ENCODE measurements at regions not wholly inside any gene's neighbourhood (a gene's known extent, or its start where the extent isn't known, plus 50 kb on each side); places are given as distances from the start of the nearest gene placed in this dataset.

DNA sequence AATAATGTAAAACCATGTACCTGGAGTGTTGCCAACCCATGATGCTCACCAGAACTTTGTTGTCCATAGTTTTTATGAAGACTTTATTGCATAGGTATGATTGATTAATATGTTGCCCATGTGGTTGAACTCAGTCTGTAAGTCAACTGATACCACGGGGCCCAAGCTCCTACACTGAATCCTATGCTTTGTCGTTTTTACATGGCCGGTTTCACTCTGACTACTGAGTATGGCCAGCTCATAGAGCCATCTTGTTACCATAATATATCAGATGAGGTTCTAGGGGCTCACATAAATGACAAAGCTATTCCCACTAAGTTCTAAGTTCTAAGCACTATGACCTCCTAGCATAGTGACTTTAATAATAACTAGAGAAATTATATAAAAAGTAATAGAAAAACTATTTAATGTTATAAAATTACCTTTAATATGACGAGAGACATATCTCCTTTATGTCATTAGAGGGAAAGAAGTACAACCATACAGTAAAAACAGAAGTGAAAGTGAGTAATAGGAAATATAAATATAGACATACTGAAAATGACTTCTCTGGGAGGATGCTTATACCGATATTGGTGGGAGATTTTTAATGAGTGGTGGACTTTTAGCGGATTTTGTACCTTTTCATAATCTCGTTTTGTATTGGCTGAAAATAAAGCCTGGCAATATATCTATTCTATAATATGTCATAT is 983.4 kb upstream of the PRMT6 start:
- DNase-seq: no peak
- H3K4me1 Mint-ChIP-seq: no peaks in the 10 kb centered on the region
- H3K27ac Mint-ChIP-seq: no peak overlapping the region
- no peak for TF ChIP-seq CTCF (IDR thresholded peaks at IDR 0.05)
- no peaks in the 10 kb centered on the region for H3K36me3 Mint-ChIP-seq (ENCODE audit: low read depth)
- H3K4me3 Mint-ChIP-seq: no peak overlapping the region
- H3K27me3 Mint-ChIP-seq (ENCODE audit: low read depth, poor library complexity): no peaks in the 10 kb centered on the region
- no peaks in the 10 kb centered on the region for H3K9me3 Mint-ChIP-seq

DNA sequence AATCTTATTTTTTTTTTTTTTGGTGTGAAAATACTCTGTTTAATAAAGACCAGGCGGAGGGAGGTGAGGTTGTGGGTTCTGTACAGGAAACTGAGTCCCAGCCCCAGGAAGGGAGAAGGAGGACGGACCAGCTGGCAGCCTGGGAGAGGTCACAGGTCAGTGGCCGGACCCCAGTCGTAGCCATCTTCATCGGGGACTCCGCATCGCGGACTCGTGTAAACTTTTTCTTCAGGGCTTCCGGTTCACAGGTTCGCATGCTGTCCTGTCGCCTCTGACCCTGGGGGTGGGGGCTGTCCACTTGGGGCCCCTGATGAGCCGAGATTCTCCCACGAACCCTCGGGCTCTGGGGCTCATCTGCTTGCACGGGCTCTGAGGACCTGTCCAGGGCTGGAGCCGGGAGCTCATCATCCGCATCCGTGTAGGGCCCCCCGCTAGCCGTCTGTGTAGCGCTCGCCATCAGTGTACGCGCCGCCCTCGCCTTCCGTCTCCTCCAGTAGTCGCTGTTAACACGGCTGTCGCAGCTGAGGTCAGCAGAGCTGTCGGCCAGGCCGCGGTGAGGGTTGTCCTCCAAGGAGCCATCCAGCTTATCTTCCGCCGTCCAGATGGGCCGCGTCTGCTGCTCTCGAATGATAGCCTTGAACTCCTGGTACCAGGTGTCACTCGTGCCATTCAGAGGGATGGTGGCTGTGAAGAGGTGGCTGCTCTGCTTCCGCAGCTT is 975.7 kb upstream of the PRMT6 start:
- no peak for TF ChIP-seq CTCF (IDR thresholded peaks at IDR 0.05)
- no peak for DNase-seq

GRCh38 chr1:106111044-106111443 is 945.4 kb upstream of the PRMT6 start:
- H3K36me3 Mint-ChIP-seq (ENCODE audit: low read depth): no peaks in the 10 kb centered on the region
- H3K27me3 Mint-ChIP-seq (ENCODE audit: low read depth, poor library complexity): peaks cover 6% of the 10 kb centered on the region
- no peak overlapping the region for H3K27ac Mint-ChIP-seq
- peaks cover 4% of the 10 kb centered on the region for H3K9me3 Mint-ChIP-seq
- no peaks in the 10 kb centered on the region for H3K4me1 Mint-ChIP-seq
- DNase-seq: no peak
- no peak overlapping the region for H3K4me3 Mint-ChIP-seq
- TF ChIP-seq CTCF (IDR thresholded peaks at IDR 0.05): no peak

More for the DNA sequence above, 975.7 kb upstream of the PRMT6 start:
- Mint-ChIP-seq H3K27ac (no peak overlapping the region), H3K4me3 (no peak overlapping the region), H3K4me1 (no peaks in the 10 kb centered on the region), H3K27me3 (ENCODE audit: low read depth, poor library complexity) (no peaks in the 10 kb centered on the region), H3K9me3 (no peaks in the 10 kb centered on the region), H3K36me3 (ENCODE audit: low read depth) (no peaks in the 10 kb centered on the region)

DNA sequence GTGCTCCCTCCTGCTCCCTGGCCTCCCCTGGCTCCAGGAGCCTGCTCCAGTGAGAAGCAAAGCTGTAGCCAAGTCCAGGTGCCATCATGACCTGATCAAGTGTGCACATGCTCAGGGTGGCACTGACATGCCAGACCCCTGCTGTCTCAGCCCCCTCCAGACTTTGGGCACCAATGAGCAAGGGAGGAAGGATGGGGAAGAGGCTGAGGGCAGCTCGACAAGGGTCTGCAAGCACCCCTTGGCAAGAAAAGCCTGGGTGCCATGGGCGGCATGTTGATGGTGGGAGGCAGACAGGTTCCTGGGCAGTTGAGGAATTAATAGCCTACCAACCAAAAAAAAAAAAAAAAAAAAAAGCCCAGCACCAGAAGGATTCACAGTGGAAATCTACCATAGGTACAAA is 942.6 kb upstream of the PRMT6 start:
- Mint-ChIP-seq H3K36me3 (ENCODE audit: low read depth) (no peaks in the 10 kb centered on the region), H3K27ac (no peak overlapping the region), H3K27me3 (ENCODE audit: low read depth, poor library complexity) (peaks cover 6% of the 10 kb centered on the region), H3K4me1 (no peaks in the 10 kb centered on the region), H3K4me3 (no peak overlapping the region), H3K9me3 (peaks cover 12% of the 10 kb centered on the region)
- TF ChIP-seq CTCF (IDR thresholded peaks at IDR 0.05): no peak
- no peak for DNase-seq

GRCh38 chr1:106120789-106121188 is 935.7 kb upstream of the PRMT6 start:
- Mint-ChIP-seq H3K27me3 (ENCODE audit: low read depth, poor library complexity) (no peaks in the 10 kb centered on the region), H3K36me3 (ENCODE audit: low read depth) (no peaks in the 10 kb centered on the region), H3K27ac (no peak overlapping the region), H3K4me1 (no peaks in the 10 kb centered on the region), H3K9me3 (peaks cover 21% of the 10 kb centered on the region), H3K4me3 (no peak overlapping the region)
- DNase-seq: no peak
- TF ChIP-seq CTCF (IDR thresholded peaks at IDR 0.05): no peak

DNA sequence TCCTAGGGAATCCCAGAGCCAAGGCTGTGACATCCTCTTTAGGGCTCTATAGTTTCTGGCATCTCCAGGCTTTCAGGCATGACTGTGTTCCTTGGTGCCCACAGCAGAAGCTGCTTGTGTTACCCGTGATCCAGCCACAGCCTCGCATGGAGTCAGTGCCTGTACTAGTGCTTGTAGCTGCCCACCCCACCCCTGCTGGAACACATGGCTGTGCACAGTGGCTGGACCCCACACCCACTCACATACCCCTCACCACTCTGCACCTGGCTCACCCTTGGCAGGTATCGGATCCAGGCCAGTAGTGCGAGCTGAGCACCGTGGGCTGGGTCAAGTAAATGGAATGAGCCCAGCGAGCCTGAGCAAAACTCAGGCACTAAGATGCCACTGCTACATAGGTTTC is 934.7 kb upstream of the PRMT6 start:
- DNase-seq: no peak
- H3K36me3 Mint-ChIP-seq (ENCODE audit: low read depth): no peaks in the 10 kb centered on the region
- H3K4me1 Mint-ChIP-seq: no peaks in the 10 kb centered on the region
- no peak for TF ChIP-seq CTCF (IDR thresholded peaks at IDR 0.05)
- H3K27ac Mint-ChIP-seq: no peak overlapping the region
- no peaks in the 10 kb centered on the region for H3K27me3 Mint-ChIP-seq (ENCODE audit: low read depth, poor library complexity)
- H3K9me3 Mint-ChIP-seq: peaks cover 21% of the 10 kb centered on the region
- no peak overlapping the region for H3K4me3 Mint-ChIP-seq

Data from nephron progenitor cell (in vitro differentiated cells).